HG02759 (cell line): ENCODE measurements at regions not wholly inside any gene's neighbourhood (a gene's known extent, or its start where the extent isn't known, plus 50 kb on each side); places are given as distances from the start of the nearest gene placed in this dataset.
"Not testable (repeated sequence)": the region's sequence is repeated elsewhere in the genome, so short reads cannot be mapped to it uniquely, and the experiment has no call there.

Experiments
- ATAC-seq: cut with Tn5 transposase; IDR thresholded peaks from one replicate; pipeline ENCODE4 v1.9.1; 2021; ENCODE audit warnings: mild to moderate bottlenecking, moderate library complexity; ENCODE audit not compliant: unreplicated experiment

GRCh38 chr7:124179641-124180040 lies 146.8 kb upstream of the TMEM229A start:
- no peak for ATAC-seq

GRCh38 chr7:124177891-124178290 lies 145.0 kb upstream of the TMEM229A start:
- no peak for ATAC-seq

- ATAC-seq, result not testable (repeated sequence)
These were observed 138.9 kb upstream of the TMEM229A start for GRCh38 chr7:124171812-124172211.

- ATAC-seq, result no peak
These were observed 138.2 kb upstream of the TMEM229A start for GRCh38 chr7:124171068-124171467.

DNA sequence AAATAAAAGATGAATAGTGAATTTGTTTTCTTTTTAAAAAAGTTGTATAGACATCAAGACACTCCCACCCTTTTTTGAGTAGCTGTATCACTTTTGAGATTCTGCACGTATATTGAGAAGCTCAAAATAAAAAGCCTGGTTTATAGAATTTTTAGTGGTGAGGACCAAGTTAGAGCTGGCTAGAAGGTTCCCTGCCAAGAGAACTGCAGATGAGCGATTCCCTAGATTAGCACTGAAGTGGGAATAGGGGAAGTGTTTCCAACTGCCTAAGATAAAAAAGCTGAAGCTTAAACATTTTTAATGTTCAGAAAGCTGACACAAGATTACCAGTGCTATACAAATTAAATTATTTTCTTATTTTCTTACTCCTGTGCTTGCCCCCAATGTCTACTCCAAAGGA lies 135.7 kb upstream of the TMEM229A start:
- ATAC-seq, result no peak

DNA sequence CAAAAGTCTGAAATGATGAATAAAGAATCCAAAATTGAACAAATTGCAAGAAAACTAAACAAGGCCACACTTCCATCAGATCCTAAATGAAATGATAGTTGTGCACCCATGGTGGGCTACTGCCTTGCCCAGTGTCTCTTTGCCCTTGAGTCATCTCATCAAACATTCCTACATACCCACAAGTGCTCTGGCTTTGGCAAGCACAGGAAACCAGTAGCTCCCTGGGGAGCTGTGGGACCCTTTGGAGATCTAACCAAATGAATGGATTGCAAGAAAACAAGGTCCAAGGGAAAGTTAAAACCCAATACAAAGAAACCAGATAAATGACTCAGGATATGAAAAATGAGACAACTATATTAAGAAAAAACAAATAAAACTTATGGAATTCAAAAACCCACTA lies 129.8 kb upstream of the TMEM229A start:
- ATAC-seq, result no peak

DNA sequence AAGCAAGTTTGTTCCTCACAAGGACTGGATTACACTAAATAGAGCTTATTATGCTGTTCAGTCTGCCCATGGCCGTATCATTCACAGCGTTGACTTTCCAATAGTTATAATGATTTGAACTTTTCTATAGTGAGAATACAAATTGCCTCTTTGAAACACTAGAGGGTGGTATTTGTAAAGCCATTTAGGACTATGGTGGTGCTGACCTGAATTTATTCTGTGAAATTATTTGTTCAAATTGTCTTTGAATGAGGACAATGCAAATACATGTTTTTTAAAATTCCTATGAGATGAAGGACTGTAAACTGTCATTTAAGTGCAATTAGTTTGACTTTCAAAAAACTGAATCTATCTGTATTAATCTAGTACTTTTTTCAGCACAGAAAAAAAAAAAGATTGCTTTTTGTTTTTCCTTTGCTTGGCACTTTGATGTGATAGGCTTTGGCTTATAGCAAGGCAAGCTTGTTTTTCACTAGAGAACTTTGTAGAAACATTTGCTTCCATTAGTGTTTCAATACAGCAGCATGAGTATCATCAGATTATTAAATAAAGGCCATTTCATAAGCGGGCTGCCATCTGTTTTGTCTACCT lies 122.7 kb upstream of the TMEM229A start:
- ATAC-seq, result peak; percentile 55

DNA sequence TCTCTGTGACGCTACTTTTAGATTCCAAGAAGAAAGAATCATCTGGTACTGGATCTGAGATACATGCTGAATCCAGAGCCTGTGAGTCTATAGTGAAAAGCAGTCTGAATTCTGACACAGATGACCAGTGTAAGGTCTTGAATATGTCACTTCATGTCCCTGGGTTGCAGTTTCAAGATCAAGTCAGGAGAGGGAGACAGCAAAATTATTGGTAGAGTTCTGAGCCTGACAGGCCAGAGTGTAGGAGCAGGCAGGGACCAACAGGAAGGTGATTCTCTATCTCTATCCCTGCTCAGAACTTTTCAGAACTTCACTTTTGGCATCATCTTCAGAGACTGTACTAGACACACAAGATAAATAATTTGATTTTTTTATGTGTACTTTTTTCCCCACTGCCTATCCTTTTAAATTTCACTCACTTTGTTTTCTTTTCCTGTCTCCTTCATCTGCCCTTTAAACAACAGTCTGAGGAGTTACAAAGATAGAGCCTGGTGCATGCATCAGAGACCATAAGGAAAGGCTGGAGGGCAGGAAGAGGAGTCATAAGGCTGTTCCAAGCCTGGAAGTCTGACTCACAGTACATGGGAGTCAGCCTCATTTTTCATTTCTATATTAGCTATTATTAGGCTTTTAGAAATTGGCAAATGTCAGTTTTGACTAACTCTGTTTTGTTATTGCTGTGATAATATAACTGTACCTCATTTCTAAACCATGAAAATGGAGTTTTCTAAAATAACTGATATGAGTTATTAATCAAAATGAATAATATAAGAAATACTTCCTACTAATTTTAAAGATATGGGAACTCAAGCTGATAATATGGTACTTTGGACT lies 120.2 kb upstream of the TMEM229A start:
- peak; percentile 76 for ATAC-seq

- no peak for ATAC-seq
These were observed 104.8 kb upstream of the TMEM229A start for GRCh38 chr7:124137664-124138063.

DNA sequence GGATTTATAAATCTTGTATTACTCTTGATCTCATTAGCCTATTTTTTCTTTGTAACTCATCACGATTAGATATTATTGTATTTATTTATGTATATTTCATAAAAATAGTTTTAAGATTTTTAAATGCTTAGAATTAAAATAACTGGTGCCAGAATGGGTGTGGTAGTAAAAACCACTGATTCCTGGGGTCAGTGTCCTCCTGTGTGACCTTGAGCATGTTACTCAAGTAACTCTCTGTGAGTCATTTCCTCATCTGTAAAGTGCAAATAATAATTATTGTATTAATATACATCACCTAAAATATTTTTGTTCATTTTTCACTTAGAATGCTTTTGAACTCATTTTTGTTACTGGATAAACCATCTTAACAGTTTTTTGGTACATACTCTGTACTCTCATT lies 91.3 kb upstream of the TMEM229A start:
- no peak for ATAC-seq

- no peak for ATAC-seq
These were observed 88.0 kb upstream of the TMEM229A start for GRCh38 chr7:124120911-124121310.

DNA sequence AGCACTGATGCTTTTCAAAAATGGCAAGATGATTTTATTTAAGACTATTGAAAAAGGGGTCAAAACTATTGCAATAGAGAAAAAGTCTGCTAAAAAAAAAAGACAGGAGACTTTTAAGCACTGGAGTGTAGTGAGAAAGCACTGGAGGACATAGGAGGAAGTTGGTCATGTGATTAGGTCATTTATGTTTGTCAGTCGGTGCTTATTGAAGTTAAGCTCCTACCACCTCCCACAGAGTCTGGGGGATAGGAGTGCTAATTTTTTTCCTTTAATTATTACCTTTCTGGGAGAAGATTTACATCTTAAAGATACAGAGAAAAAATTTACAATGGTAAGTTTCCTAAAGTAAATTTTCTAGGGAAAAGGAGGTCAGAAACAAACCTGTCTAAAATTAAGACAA lies 80.2 kb upstream of the TMEM229A start:
- ATAC-seq, result no peak

- no peak for ATAC-seq
These were observed 73.7 kb upstream of the TMEM229A start for GRCh38 chr7:124106575-124106974.

GRCh38 chr7:124101173-124101768 lies 68.4 kb upstream of the TMEM229A start:
- ATAC-seq, result no peak

GRCh38 chr7:124100190-124100589 lies 67.3 kb upstream of the TMEM229A start:
- no peak for ATAC-seq

GRCh38 chr7:124099585-124099984 lies 66.7 kb upstream of the TMEM229A start:
- ATAC-seq, result not testable (repeated sequence)

GRCh38 chr7:124089621-124090020 lies 56.8 kb upstream of the TMEM229A start:
- no peak for ATAC-seq

- no peak for ATAC-seq
These were observed 55.7 kb upstream of the TMEM229A start for GRCh38 chr7:124088590-124088989.

GRCh38 chr7:124086843-124087242 lies 54.0 kb upstream of the TMEM229A start:
- no peak for ATAC-seq

GRCh38 chr7:124085179-124085578 lies 52.3 kb upstream of the TMEM229A start:
- ATAC-seq, result no peak

- ATAC-seq, result no peak
These were observed 51.2 kb upstream of the TMEM229A start for GRCh38 chr7:124084024-124084423.
